Upper lobe of right lung (tissue), 1 donor: ENCODE measurements at regions not wholly inside any gene's neighbourhood (a gene's known extent, or its start where the extent isn't known, plus 50 kb on each side); places are given as distances from the start of the nearest gene placed in this dataset.

ENCODE experiments used
- ATAC-seq: fragments of 200-7000 bp; cut with Tn5 transposase; one replicate; pipeline ENCODE4 v1.9.1; 2020; ENCODE audit warnings: mild to moderate bottlenecking, moderate library complexity
- DNase-seq: peaks from one replicate; pipeline ENCODE4 v3.0.0-alpha.2; 2020
- H3K27ac ChIP-seq: fragments of 200-600 bp; one replicate; pipeline ENCODE4 v1.8.0; 2022
- H3K27me3 ChIP-seq: fragments of 200-600 bp; one replicate; pipeline ENCODE4 v1.8.0; 2022; ENCODE audit warnings: mild to moderate bottlenecking
- H3K36me3 ChIP-seq: fragments of 200-600 bp; one replicate; pipeline ENCODE4 v1.8.0; 2022
- H3K4me1 ChIP-seq: fragments of 200-600 bp; one replicate; pipeline ENCODE4 v1.8.0; 2022
- H3K4me3 ChIP-seq: fragments of 200-600 bp; one replicate; pipeline ENCODE4 v1.8.0; 2022; ENCODE audit warnings: mild to moderate bottlenecking
- H3K9me3 ChIP-seq: fragments of 200-600 bp; one replicate; pipeline ENCODE4 v1.8.0; 2022
- intact Hi-C: fragments of 100-400 bp; cut with DNase I; formaldehyde crosslinking; loops from one replicate; pipeline ENCODE4 v1.11.0; 2022
- TF ChIP-seq, protein P1 (sequence below): fragments of 200-600 bp; IDR thresholded peaks from one replicate; pipeline ENCODE4 v1.8.0; 2022; ENCODE audit warnings: antibody characterized with exemption
- donor health status: DM: no; HTN: yes; CAD: no; lungs with severe emphysema.

DNA sequence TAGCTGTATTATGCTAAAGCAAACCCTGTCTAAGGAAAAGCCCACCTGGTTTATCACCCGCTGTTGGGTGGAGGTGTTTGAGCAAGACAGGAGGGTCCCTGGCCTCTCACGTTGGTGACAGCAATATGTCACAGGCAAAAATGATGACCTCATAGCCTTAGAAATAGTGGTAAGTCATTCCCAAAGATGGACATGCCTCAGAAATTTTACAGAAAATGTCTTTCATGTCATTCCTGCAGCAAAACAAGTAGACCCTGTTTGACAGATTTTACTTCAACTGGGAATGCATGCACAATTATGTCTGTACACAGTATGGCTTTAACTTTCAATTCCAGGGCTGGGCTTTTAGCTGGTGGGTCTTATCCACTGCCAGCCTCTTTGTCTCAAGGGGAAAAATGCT is 362.3 kb upstream of the C2CD4B start:
- TF ChIP-seq, protein P1, sequence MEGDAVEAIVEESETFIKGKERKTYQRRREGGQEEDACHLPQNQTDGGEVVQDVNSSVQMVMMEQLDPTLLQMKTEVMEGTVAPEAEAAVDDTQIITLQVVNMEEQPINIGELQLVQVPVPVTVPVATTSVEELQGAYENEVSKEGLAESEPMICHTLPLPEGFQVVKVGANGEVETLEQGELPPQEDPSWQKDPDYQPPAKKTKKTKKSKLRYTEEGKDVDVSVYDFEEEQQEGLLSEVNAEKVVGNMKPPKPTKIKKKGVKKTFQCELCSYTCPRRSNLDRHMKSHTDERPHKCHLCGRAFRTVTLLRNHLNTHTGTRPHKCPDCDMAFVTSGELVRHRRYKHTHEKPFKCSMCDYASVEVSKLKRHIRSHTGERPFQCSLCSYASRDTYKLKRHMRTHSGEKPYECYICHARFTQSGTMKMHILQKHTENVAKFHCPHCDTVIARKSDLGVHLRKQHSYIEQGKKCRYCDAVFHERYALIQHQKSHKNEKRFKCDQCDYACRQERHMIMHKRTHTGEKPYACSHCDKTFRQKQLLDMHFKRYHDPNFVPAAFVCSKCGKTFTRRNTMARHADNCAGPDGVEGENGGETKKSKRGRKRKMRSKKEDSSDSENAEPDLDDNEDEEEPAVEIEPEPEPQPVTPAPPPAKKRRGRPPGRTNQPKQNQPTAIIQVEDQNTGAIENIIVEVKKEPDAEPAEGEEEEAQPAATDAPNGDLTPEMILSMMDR: no peak
- intact Hi-C loops: no loop called here
- Histone ChIP-seq H3K27me3 (no peaks in the 10 kb centered on the region), H3K4me1 (no peaks in the 10 kb centered on the region), H3K9me3 (no peaks in the 10 kb centered on the region), H3K27ac (no peak overlapping the region), H3K36me3 (no peaks in the 10 kb centered on the region), H3K4me3 (no peak overlapping the region)
- no peak for DNase-seq
- ATAC-seq: no peak

DNA sequence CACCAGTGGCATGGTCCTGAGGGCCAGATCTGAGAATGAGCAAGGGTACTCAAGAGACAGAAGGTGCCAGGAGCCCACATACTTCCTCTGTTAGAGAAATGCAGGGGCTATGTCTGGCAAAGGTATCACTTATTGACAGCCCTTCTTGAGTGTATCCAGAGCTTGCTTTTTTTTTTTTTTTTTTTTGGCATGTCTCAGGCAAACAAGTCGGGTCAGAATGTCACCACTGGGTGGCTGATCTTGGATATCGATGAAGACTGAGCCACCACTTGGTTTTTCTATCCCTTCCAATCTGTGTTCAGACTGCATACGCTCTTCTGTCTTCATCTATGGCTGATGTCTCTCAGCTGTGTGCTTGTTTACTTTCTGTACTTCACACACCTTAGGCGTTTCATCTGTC is 363.4 kb upstream of the C2CD4B start:
- DNase-seq: no peak
- Histone ChIP-seq H3K4me1 (no peaks in the 10 kb centered on the region), H3K27ac (no peak overlapping the region), H3K9me3 (no peaks in the 10 kb centered on the region), H3K4me3 (no peak overlapping the region), H3K36me3 (no peaks in the 10 kb centered on the region), H3K27me3 (no peaks in the 10 kb centered on the region)
- TF ChIP-seq, protein P1: no peak
- intact Hi-C loops: no loop called here
- ATAC-seq: no peak

DNA sequence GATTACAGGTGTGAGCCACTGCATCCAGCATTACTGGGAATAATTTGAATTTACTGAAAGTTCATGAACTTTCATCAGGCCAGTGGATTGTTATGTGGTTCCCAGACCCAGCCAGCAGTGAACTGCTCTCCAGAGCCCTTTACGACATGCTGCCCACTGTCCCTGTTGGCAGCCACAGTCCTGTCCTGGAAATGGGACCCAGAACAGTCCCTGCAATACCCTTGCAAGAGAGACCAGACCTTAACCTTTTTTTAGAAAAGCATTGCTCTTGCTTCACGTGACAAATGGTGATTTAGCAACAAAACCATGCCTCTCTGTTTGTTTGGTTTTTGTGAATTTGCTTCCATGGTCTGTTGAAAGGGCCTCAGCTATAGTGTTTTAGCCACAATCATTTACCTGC is 367.3 kb upstream of the C2CD4B start:
- TF ChIP-seq, protein P1: no peak
- no peak overlapping the region for H3K27ac ChIP-seq
- H3K36me3 ChIP-seq: no peaks in the 10 kb centered on the region
- no peak overlapping the region for H3K4me3 ChIP-seq
- no peaks in the 10 kb centered on the region for H3K9me3 ChIP-seq
- intact Hi-C loops: no loop called here
- H3K4me1 ChIP-seq: no peaks in the 10 kb centered on the region
- ATAC-seq (no peak), DNase-seq (no peak)
- H3K27me3 ChIP-seq: no peaks in the 10 kb centered on the region

DNA sequence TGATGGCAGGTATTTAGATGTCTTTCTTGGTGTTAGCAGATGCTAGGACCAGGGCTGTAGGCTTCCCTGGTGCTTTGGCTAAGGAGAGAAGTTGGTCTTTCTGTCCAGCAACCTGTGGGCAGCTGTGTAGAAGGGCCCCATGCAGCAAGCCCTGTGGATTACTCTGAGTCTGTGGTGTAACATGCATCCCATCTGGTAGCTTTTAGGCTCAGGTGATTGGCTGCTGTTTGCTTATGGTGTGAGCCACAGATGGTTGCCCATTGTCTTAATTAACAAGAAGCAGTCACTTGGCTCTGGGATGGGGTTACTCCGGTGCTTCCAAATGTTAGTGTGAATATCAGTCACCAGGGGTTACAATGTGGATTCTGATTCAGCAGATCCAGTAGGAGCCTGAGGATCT is 368.6 kb upstream of the C2CD4B start:
- Histone ChIP-seq H3K9me3 (no peaks in the 10 kb centered on the region), H3K4me1 (no peaks in the 10 kb centered on the region), H3K4me3 (no peak overlapping the region), H3K27me3 (no peaks in the 10 kb centered on the region), H3K27ac (no peak overlapping the region), H3K36me3 (no peaks in the 10 kb centered on the region)
- DNase-seq (no peak), ATAC-seq (no peak)
- TF ChIP-seq, protein P1: no peak
- intact Hi-C loops: no loop called here

DNA sequence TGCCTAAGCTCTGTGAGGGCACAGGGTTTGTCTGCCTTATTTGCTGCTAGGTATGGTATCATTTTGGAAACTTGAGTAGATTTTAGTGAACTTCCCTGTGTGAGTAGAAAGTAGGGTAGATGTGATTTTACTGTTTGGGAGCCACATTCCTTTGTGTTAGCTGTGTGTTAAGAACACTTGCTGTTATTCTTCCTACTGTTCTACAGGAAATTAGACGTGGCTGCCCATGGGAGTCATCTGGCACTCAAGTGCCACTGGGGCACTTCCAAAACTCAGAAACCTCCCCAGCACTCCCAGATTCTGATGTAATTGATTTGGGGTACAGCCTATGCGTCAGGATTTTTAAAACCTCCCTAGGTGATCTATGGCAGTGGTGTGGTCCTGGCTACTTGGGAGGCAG is 369.9 kb upstream of the C2CD4B start:
- intact Hi-C loops: no loop called here
- no peak overlapping the region for H3K27ac ChIP-seq
- no peak overlapping the region for H3K4me3 ChIP-seq
- ATAC-seq (no peak), DNase-seq (no peak)
- H3K36me3 ChIP-seq: no peaks in the 10 kb centered on the region
- H3K9me3 ChIP-seq: no peaks in the 10 kb centered on the region
- H3K27me3 ChIP-seq: no peaks in the 10 kb centered on the region
- TF ChIP-seq, protein P1: no peak
- no peaks in the 10 kb centered on the region for H3K4me1 ChIP-seq

DNA sequence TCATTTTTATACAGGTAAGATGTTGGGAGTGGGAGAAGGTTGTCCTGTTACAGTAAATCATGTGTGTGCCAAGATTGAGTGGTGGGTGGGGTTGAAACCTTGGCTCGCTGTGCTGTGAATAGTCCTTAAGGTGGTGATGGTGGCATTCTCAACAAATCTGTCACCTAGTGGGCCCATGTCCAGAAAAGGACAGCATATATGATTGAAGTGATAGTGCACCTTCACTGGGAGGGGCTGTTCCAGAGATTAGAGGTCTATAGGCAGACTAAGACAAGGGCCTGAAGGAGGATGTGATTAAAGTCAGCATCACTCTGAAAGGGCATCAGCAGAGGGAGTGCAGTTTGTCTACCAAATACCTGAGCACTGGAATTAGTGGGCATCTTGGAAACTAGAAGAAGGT is 374.2 kb upstream of the C2CD4B start:
- TF ChIP-seq, protein P1: no peak
- intact Hi-C loops: no loop called here
- Histone ChIP-seq H3K4me1 (no peaks in the 10 kb centered on the region), H3K27me3 (no peaks in the 10 kb centered on the region), H3K27ac (no peak overlapping the region), H3K9me3 (no peaks in the 10 kb centered on the region), H3K4me3 (no peak overlapping the region), H3K36me3 (no peaks in the 10 kb centered on the region)
- ATAC-seq (no peak), DNase-seq (no peak)
